WERI-Rb-1 (cell line): ENCODE measurements at regions not wholly inside any gene's neighbourhood (a gene's known extent, or its start where the extent isn't known, plus 50 kb on each side); places are given as distances from the start of the nearest gene placed in this dataset.

ENCODE experiments used
- DNase-seq: peaks from one replicate; pipeline ENCODE4 v3.0.0-alpha.2; 2020
- H3K27ac ChIP-seq: fragments of 250-450 bp; sonication (Bioruptor Pico); 2 replicates; pipeline ENCODE4 v1.5.1; 2020; ENCODE audit warnings: mild to moderate bottlenecking, moderate library complexity
- H3K27me3 ChIP-seq: fragments of 250-450 bp; sonication (Bioruptor Pico); 2 replicates; pipeline ENCODE4 v1.5.1; 2021; ENCODE audit warnings: mild to moderate bottlenecking, low read depth, moderate library complexity; ENCODE audit not compliant: insufficient read depth, severe bottlenecking
- H3K36me3 ChIP-seq: fragments of 250-450 bp; sonication (Bioruptor Pico); 2 replicates; pipeline ENCODE4 v1.5.1; 2020; ENCODE audit warnings: mild to moderate bottlenecking, moderate library complexity
- H3K4me3 ChIP-seq: 2 replicates; pipeline ENCODE4 v1.5.1; 2011; ENCODE audit warnings: low read depth, mild to moderate bottlenecking, control low read depth, low read length
- H3K9me3 ChIP-seq: fragments of 250-450 bp; sonication (Bioruptor Pico); 2 replicates; pipeline ENCODE4 v1.5.1; 2021; ENCODE audit warnings: mild to moderate bottlenecking, moderate library complexity; ENCODE audit not compliant: severe bottlenecking
- CTCF ChIP-seq: IDR thresholded peaks from 2 replicates; pipeline ENCODE4 v1.5.1; 2011; ENCODE audit warnings: low read depth, mild to moderate bottlenecking, control low read depth, inconsistent platforms, low read length

GRCh38 chr1:187619175-187619574, 790.4 kb downstream of the PLA2G4A start:
- H3K27ac ChIP-seq = no peak overlapping the region
- H3K27me3 ChIP-seq = no peaks in the 10 kb centered on the region
- no peak overlapping the region for H3K4me3 ChIP-seq
- no peak for DNase-seq
- no peaks in the 10 kb centered on the region for H3K36me3 ChIP-seq
- no peak for TF ChIP-seq CTCF
- H3K9me3 ChIP-seq = no peaks in the 10 kb centered on the region

GRCh38 chr1:187621951-187622350, 793.2 kb downstream of the PLA2G4A start:
- no peak overlapping the region for H3K4me3 ChIP-seq
- H3K27me3 ChIP-seq = no peaks in the 10 kb centered on the region
- DNase-seq = no peak
- TF ChIP-seq CTCF = no peak
- no peak overlapping the region for H3K27ac ChIP-seq
- no peaks in the 10 kb centered on the region for H3K36me3 ChIP-seq
- H3K9me3 ChIP-seq = no peaks in the 10 kb centered on the region

- no peak for DNase-seq
- no peak for TF ChIP-seq CTCF
- Histone ChIP-seq H3K27me3 (no peaks in the 10 kb centered on the region), H3K36me3 (no peaks in the 10 kb centered on the region), H3K27ac (no peak overlapping the region), H3K4me3 (no peak overlapping the region), H3K9me3 (no peaks in the 10 kb centered on the region)
Measured at GRCh38 chr1:187622545-187622944, 793.8 kb downstream of the PLA2G4A start.

- no peak for DNase-seq
- Histone ChIP-seq H3K36me3 (no peaks in the 10 kb centered on the region), H3K4me3 (no peak overlapping the region), H3K27ac (no peak overlapping the region), H3K9me3 (no peaks in the 10 kb centered on the region), H3K27me3 (no peaks in the 10 kb centered on the region)
- TF ChIP-seq CTCF = no peak
Measured at GRCh38 chr1:187624812-187625545, 796.2 kb downstream of the PLA2G4A start.

GRCh38 chr1:187626056-187626455, 797.3 kb downstream of the PLA2G4A start:
- Histone ChIP-seq H3K36me3 (no peaks in the 10 kb centered on the region), H3K27ac (no peak overlapping the region), H3K9me3 (no peaks in the 10 kb centered on the region), H3K27me3 (no peaks in the 10 kb centered on the region), H3K4me3 (no peak overlapping the region)
- no peak for TF ChIP-seq CTCF
- no peak for DNase-seq

- no peak overlapping the region for H3K27ac ChIP-seq
- no peaks in the 10 kb centered on the region for H3K27me3 ChIP-seq
- no peaks in the 10 kb centered on the region for H3K9me3 ChIP-seq
- no peak for DNase-seq
- no peak overlapping the region for H3K4me3 ChIP-seq
- no peaks in the 10 kb centered on the region for H3K36me3 ChIP-seq
- TF ChIP-seq CTCF = no peak
Measured at GRCh38 chr1:187627516-187627915, 798.8 kb downstream of the PLA2G4A start.
